ENCODE measurements at regions not wholly inside any gene's neighbourhood (a gene's known extent, or its start where the extent isn't known, plus 50 kb on each side); places are given as distances from the start of the nearest gene placed in this dataset.

DNA sequence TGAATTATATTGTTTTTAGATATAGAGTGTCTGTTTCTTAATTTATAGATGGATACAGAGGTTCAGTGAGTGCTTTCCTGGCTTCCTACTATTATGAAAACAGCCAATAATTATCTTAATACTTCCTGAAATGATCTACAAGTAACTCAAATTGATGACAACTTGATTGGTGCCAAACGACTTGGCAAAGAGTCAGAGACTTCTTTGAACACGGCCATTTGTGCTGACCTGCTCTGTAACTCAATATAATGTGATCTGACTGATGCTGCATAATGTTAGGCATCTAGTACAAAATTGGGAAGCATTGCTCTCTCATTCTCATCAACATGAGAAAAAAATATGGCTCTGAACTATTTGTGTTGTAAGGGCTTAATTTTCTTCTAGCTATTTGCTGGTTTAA, 193.9 kb downstream of the DIPK2A start:
- TF ChIP-seq NFRKB (IDR thresholded peaks at IDR 0.05) (no peak), FOXK2 (IDR thresholded peaks at IDR 0.05) (no peak), CTBP1 (IDR thresholded peaks at IDR 0.05; ENCODE audit: borderline replicate concordance) (no peak), SUZ12 (IDR thresholded peaks at IDR 0.05) (no peak), FOXA1 (IDR thresholded peaks at IDR 0.05) (no peak), FOXM1 (IDR thresholded peaks at IDR 0.05; ENCODE audit: borderline replicate concordance) (no peak), BHLHE40 (IDR thresholded peaks at IDR 0.05; ENCODE audit: borderline replicate concordance) (no peak), TARDBP (IDR thresholded peaks at IDR 0.05) (no peak), SP1 (IDR thresholded peaks at IDR 0.05) (no peak), ELF4 (IDR thresholded peaks at IDR 0.05) (no peak), HDGF (IDR thresholded peaks at IDR 0.05; ENCODE audit: borderline replicate concordance) (no peak), ZNF384 (IDR thresholded peaks at IDR 0.05) (no peak), LEF1 (IDR thresholded peaks at IDR 0.05; ENCODE audit: borderline replicate concordance) (no peak), ARNT (IDR thresholded peaks at IDR 0.05) (no peak)
